Activated CD8-positive, alpha-beta memory T cell treated with anti-CD3 and anti-CD28 coated beads, Interleukin-2, amount 10 ng/mL, durations not matched to agents 7 days and 5 days (primary cell): ENCODE measurements at regions not wholly inside any gene's neighbourhood (a gene's known extent, or its start where the extent isn't known, plus 50 kb on each side); places are given as distances from the start of the nearest gene placed in this dataset.

Experiments used
- ATAC-seq: fragments of 150-1000 bp; cut with Tn5 transposase; one replicate; pipeline ENCODE4 v1.10.0; 2021; ENCODE audit warnings: moderate library complexity
- CTCF ChIA-PET: fragments of 350-600 bp; sonication (Branson Sonifier 250); formaldehyde crosslinking; loops from one replicate; lab custom pipeline; 2021; ENCODE audit warnings: antibody characterized with exemption; lab: Charles Lee
- DNase-seq: peaks from one replicate; pipeline ENCODE4 v3.0.0-alpha.2; 2020
- H3K27ac Mint-ChIP-seq: one replicate; pipeline ENCODE4 v1.8.0; 2021; ENCODE audit warnings: mild to moderate bottlenecking, mixed read lengths
- H3K27me3 Mint-ChIP-seq: one replicate; pipeline ENCODE4 v1.8.0; 2021; ENCODE audit warnings: mixed read lengths
- H3K36me3 Mint-ChIP-seq: one replicate; pipeline ENCODE4 v1.8.0; 2021; ENCODE audit warnings: mild to moderate bottlenecking, mixed read lengths
- H3K4me1 Mint-ChIP-seq: one replicate; pipeline ENCODE4 v1.8.0; 2021; ENCODE audit warnings: mixed read lengths
- H3K4me3 Mint-ChIP-seq: one replicate; pipeline ENCODE4 v1.8.0; 2021; ENCODE audit warnings: mild to moderate bottlenecking, moderate library complexity, mixed read lengths
- H3K9me3 Mint-ChIP-seq: one replicate; pipeline ENCODE4 v1.8.0; 2022; ENCODE audit warnings: low read depth, mixed read lengths

DNA sequence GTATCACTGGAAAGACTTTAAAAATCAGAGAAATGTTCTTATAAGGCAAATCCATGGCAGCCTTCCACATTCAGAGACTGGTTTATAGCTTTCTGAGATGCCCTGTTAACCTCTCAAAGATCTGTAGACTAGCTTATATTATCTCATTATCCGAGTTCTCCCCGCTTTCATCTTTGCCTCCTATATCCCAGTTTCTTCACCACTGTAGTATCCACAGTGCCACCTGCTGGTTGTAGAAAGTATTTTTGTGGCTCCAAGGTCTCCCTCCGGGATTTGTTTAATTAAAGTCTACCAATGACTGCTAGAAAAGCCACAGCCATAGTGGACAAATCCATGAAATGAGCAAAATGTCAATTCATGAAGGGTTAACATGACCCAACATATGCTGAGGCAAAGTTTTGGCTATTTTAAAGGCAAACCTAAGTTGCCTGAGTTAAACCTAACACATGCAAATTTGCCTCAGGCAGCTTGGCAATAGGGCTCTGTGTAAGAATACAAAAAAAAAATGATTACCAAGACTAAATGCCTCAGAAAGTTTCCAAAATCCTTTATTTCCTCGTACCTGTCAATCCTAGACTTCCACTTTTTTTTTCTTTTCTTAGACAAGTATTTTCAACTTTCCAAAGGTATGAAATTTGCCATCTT is 218.8 kb upstream of the BMP4 start:
- H3K4me1 Mint-ChIP-seq = no peaks in the 10 kb centered on the region
- no peak overlapping the region for H3K27ac Mint-ChIP-seq
- H3K36me3 Mint-ChIP-seq = no peaks in the 10 kb centered on the region
- peaks cover 59% of the 10 kb centered on the region for H3K27me3 Mint-ChIP-seq
- no peaks in the 10 kb centered on the region for H3K9me3 Mint-ChIP-seq
- H3K4me3 Mint-ChIP-seq = no peak overlapping the region
- no peak for ATAC-seq
- peak; percentile 64 for DNase-seq
- CTCF ChIA-PET = interaction anchor here (1.0 to 1.8 kb wide), 8 partner anchors 9 to 637 kb away, joined by 3 to 5 read pairs (median 4); no protein-coding TSS in a partner anchor

GRCh38 chr14:54177019-54177418 is 219.8 kb upstream of the CDKN3 start:
- Mint-ChIP-seq H3K27me3 (peaks cover 56% of the 10 kb centered on the region), H3K9me3 (no peaks in the 10 kb centered on the region), H3K4me3 (no peak overlapping the region), H3K4me1 (no peaks in the 10 kb centered on the region), H3K36me3 (no peaks in the 10 kb centered on the region), H3K27ac (no peak overlapping the region)
- CTCF ChIA-PET = no interaction called here
- DNase-seq (no peak), ATAC-seq (no peak)

- Mint-ChIP-seq H3K4me1 (no peaks in the 10 kb centered on the region), H3K27me3 (peaks cover 54% of the 10 kb centered on the region), H3K27ac (no peak overlapping the region), H3K4me3 (no peak overlapping the region), H3K36me3 (no peaks in the 10 kb centered on the region), H3K9me3 (no peaks in the 10 kb centered on the region)
- DNase-seq (no peak), ATAC-seq (no peak)
- CTCF ChIA-PET = no interaction called here
Measured at GRCh38 chr14:54177641-54178621, 218.9 kb upstream of the CDKN3 start.

GRCh38 chr14:54182419-54183045 is 214.3 kb upstream of the CDKN3 start:
- CTCF ChIA-PET = no interaction called here
- ATAC-seq (no peak), DNase-seq (no peak)
- Mint-ChIP-seq H3K36me3 (no peaks in the 10 kb centered on the region), H3K4me3 (no peak overlapping the region), H3K4me1 (no peaks in the 10 kb centered on the region), H3K27me3 (peaks cover 52% of the 10 kb centered on the region), H3K27ac (no peak overlapping the region), H3K9me3 (no peaks in the 10 kb centered on the region)

GRCh38 chr14:54186821-54187763 is 209.7 kb upstream of the CDKN3 start:
- peaks cover 3% of the 10 kb centered on the region for H3K4me1 Mint-ChIP-seq
- CTCF ChIA-PET = no interaction called here

GRCh38 chr14:54188064-54188666 is 208.6 kb upstream of the CDKN3 start:
- no peak for ATAC-seq

More at GRCh38 chr14:54186821-54187763, 209.7 kb upstream of the CDKN3 start:
- H3K9me3 Mint-ChIP-seq = no peaks in the 10 kb centered on the region
- peaks cover 25% of the 10 kb centered on the region for H3K27me3 Mint-ChIP-seq
- H3K27ac Mint-ChIP-seq = no peak overlapping the region
- ATAC-seq (no peak), DNase-seq (no peak)
- H3K36me3 Mint-ChIP-seq = no peaks in the 10 kb centered on the region
- H3K4me3 Mint-ChIP-seq = no peak overlapping the region

DNA sequence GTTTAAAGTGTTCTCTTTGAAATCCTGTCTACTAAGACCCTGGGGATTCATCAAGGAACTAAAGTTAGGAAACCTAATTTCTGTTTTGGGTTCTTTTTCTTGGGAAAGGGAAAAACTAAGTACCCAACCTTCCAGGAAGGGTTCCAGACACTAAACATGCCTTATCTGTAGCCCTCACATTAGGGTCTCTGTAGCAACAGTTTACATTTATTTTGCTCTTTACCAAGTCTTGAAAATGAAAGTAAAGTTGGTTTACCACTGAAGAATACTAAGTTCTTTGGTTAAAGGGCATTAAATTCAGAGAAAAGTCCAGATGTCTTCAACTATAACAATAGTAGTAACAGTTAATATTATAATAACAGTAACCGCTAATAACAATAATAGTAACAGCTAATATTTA is 207.5 kb upstream of the CDKN3 start:
- CTCF ChIA-PET = no interaction called here
- Mint-ChIP-seq H3K4me1 (peaks cover 3% of the 10 kb centered on the region), H3K27ac (no peak overlapping the region), H3K9me3 (no peaks in the 10 kb centered on the region), H3K27me3 (peaks cover 15% of the 10 kb centered on the region), H3K4me3 (no peak overlapping the region), H3K36me3 (no peaks in the 10 kb centered on the region)
- DNase-seq (no peak), ATAC-seq (no peak)

More at GRCh38 chr14:54188064-54188666, 208.6 kb upstream of the CDKN3 start:
- H3K9me3 Mint-ChIP-seq = no peaks in the 10 kb centered on the region
- H3K4me1 Mint-ChIP-seq = peaks cover 3% of the 10 kb centered on the region
- no peak overlapping the region for H3K4me3 Mint-ChIP-seq
- H3K36me3 Mint-ChIP-seq = no peaks in the 10 kb centered on the region
- H3K27me3 Mint-ChIP-seq = peaks cover 19% of the 10 kb centered on the region
- CTCF ChIA-PET = no interaction called here
- no peak for DNase-seq
- H3K27ac Mint-ChIP-seq = no peak overlapping the region

DNA sequence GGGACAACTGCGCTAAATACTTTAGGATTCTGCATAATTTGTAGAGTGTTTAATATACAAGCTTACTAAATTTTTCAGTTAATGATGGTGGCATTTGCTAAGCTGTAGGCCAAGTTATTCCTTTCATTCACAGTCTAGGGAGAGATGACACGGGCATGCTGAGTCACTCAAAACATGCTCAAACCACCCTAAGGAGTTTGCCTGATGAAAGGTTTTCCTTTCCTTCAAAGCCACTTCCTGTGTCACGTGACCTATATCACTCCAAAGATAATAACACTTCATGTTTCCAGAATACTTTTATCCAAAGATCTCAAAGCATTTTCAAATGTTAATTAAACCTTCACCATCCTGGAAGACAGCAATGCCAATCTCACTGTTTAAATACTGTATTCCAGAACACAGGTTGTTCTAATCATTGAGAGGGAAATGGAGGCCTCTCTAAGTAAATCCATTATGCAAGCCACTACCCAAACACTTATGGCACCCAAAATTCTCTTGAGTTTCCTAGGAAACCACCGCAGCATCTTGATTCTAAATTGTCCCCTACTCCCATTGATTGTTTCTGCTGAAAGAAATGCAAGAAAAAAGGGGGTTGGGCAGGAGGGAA is 207.0 kb upstream of the CDKN3 start:
- Mint-ChIP-seq H3K4me3 (no peak overlapping the region), H3K36me3 (no peaks in the 10 kb centered on the region), H3K9me3 (no peaks in the 10 kb centered on the region), H3K27ac (no peak overlapping the region), H3K4me1 (peaks cover 3% of the 10 kb centered on the region), H3K27me3 (peaks cover 15% of the 10 kb centered on the region)
- no peak for DNase-seq
- CTCF ChIA-PET = no interaction called here
- ATAC-seq = no peak

DNA sequence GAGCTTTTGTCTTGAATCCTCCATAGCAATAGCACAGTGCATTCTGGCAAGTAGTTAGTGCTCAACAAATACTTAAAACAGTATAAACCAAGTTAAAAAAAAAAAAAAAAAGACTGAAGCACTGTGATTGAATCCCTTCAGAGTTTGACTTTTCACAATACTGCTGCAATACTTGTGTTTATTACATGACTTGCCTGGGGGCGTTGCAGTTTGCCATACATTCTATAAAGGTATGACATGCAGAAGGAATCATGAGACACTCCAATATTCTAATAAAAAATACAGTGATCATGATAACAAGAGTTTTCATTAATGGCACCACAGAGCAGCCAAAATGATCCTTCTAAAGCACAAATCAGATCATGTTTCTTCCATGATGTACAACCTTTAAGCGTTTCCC is 205.0 kb upstream of the CDKN3 start:
- H3K4me3 Mint-ChIP-seq = no peak overlapping the region
- ATAC-seq (no peak), DNase-seq (no peak)
- CTCF ChIA-PET = no interaction called here
- peaks cover 3% of the 10 kb centered on the region for H3K4me1 Mint-ChIP-seq
- no peaks in the 10 kb centered on the region for H3K36me3 Mint-ChIP-seq
- no peak overlapping the region for H3K27ac Mint-ChIP-seq
- H3K9me3 Mint-ChIP-seq = no peaks in the 10 kb centered on the region
- peaks cover 2% of the 10 kb centered on the region for H3K27me3 Mint-ChIP-seq

DNA sequence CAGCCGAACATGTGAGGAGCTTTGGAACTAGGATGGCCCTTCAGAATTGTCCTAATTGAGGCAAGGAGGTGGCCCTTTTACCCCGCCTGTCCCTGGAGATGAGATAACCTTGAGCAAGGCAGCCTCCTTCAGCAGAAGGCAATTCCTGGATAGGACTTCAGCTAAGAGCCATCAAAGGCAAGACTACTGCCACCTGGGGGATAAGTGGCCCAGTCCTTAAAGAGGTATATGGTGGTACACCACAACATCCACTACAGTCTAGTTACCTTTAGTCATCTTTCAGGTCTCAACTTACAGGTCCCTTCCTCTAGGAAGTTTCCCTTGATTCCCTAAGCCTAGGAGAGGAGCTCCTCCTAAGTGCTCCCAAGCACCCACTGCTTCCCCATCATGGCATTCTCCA is 204.2 kb upstream of the CDKN3 start:
- Mint-ChIP-seq H3K27ac (no peak overlapping the region), H3K4me3 (no peak overlapping the region), H3K27me3 (peaks cover 2% of the 10 kb centered on the region), H3K9me3 (no peaks in the 10 kb centered on the region), H3K36me3 (no peaks in the 10 kb centered on the region), H3K4me1 (peaks cover 3% of the 10 kb centered on the region)
- CTCF ChIA-PET = no interaction called here
- DNase-seq = no peak
- no peak for ATAC-seq

GRCh38 chr14:54193871-54194270 is 202.9 kb upstream of the CDKN3 start:
- Mint-ChIP-seq H3K36me3 (no peaks in the 10 kb centered on the region), H3K27ac (no peak overlapping the region), H3K4me3 (no peak overlapping the region), H3K4me1 (peaks cover 3% of the 10 kb centered on the region), H3K9me3 (no peaks in the 10 kb centered on the region), H3K27me3 (peaks cover 2% of the 10 kb centered on the region)
- DNase-seq (no peak), ATAC-seq (no peak)
- CTCF ChIA-PET = no interaction called here

GRCh38 chr14:54194501-54194900 is 202.3 kb upstream of the CDKN3 start:
- CTCF ChIA-PET = no interaction called here

More at GRCh38 chr14:54194501-54194900, 202.3 kb upstream of the CDKN3 start:
- Mint-ChIP-seq H3K27ac (no peak overlapping the region), H3K27me3 (peaks cover 2% of the 10 kb centered on the region), H3K9me3 (no peaks in the 10 kb centered on the region), H3K4me1 (peaks cover 3% of the 10 kb centered on the region), H3K4me3 (no peak overlapping the region), H3K36me3 (no peaks in the 10 kb centered on the region)
- DNase-seq (no peak), ATAC-seq (no peak)
